ENCODE measurements at regions not wholly inside any gene's neighbourhood (a gene's known extent, or its start where the extent isn't known, plus 50 kb on each side); places are given as distances from the start of the nearest gene placed in this dataset.
"Not testable (repeated sequence)": the region's sequence is repeated elsewhere in the genome, so short reads cannot be mapped to it uniquely, and the experiment has no call there.

GRCh38 chr4:85106805-85107336 is 140.4 kb upstream of the WDFY3 start:
- DNase-seq: no peak

GRCh38 chr4:85107553-85107952 is 141.1 kb upstream of the WDFY3 start:
- DNase-seq: no peak

- DNase-seq: no peak
Measured at GRCh38 chr4:85113706-85114105, 147.2 kb upstream of the WDFY3 start.

- DNase-seq: no peak
Measured at GRCh38 chr4:85114526-85114925, 148.0 kb upstream of the WDFY3 start.

- DNase-seq: no peak
Measured at GRCh38 chr4:85116008-85116407, 149.5 kb upstream of the WDFY3 start.

- no peak for DNase-seq
Measured at GRCh38 chr4:85125688-85126087, 159.2 kb upstream of the WDFY3 start.

GRCh38 chr4:85126991-85127591 is 160.6 kb upstream of the WDFY3 start:
- no peak for DNase-seq

- DNase-seq: no peak
Measured at GRCh38 chr4:85127653-85128052, 161.2 kb upstream of the WDFY3 start.

- DNase-seq: no peak
Measured at GRCh38 chr4:85128246-85129204, 162.0 kb upstream of the WDFY3 start.

GRCh38 chr4:85129354-85130125 is 163.1 kb upstream of the WDFY3 start:
- DNase-seq: not testable (repeated sequence)

GRCh38 chr4:85132117-85132516 is 165.6 kb upstream of the WDFY3 start:
- no peak for DNase-seq

GRCh38 chr4:85132570-85132969 is 166.1 kb upstream of the WDFY3 start:
- DNase-seq: no peak

GRCh38 chr4:85139749-85140148 is 173.3 kb upstream of the WDFY3 start:
- not testable (repeated sequence) for DNase-seq

GRCh38 chr4:85142451-85142850 is 176.0 kb upstream of the WDFY3 start:
- no peak for DNase-seq

GRCh38 chr4:85147481-85148076 is 181.1 kb upstream of the WDFY3 start:
- peak; percentile 57 for DNase-seq

GRCh38 chr4:85149676-85150075 is 183.2 kb upstream of the WDFY3 start:
- no peak for DNase-seq

GRCh38 chr4:85151371-85151770 is 184.9 kb upstream of the WDFY3 start:
- DNase-seq: no peak

- DNase-seq: no peak
Measured at GRCh38 chr4:85151786-85152185, 185.3 kb upstream of the WDFY3 start.

- DNase-seq: no peak
Measured at GRCh38 chr4:85152480-85152879, 186.0 kb upstream of the WDFY3 start.

GRCh38 chr4:85153221-85153620 is 186.7 kb upstream of the WDFY3 start:
- no peak for DNase-seq

- no peak for DNase-seq
Measured at GRCh38 chr4:85154591-85154990, 188.1 kb upstream of the WDFY3 start.

GRCh38 chr4:85165808-85166207 is 199.3 kb upstream of the WDFY3 start:
- DNase-seq: no peak

GRCh38 chr4:85166318-85166717 is 199.8 kb upstream of the WDFY3 start:
- no peak for DNase-seq

Data from NCI-H1694 (cell line).